Naive B cell (primary cell): ENCODE measurements at regions not wholly inside any gene's neighbourhood (a gene's known extent, or its start where the extent isn't known, plus 50 kb on each side); places are given as distances from the start of the nearest gene placed in this dataset.

Experiments
- ATAC-seq, 2 donors: fragments of 150-1000 bp; cut with Tn5 transposase; 2 replicates each; pipeline ENCODE4 v1.10.0; 2021; ENCODE audit warnings: low read depth in 2 of 2, mild to moderate bottlenecking in 2 of 2, moderate library complexity in 2 of 2
- DNase-seq: peaks from one replicate; pipeline ENCODE4 v3.0.0; 2022
- H3K27ac Mint-ChIP-seq, 6 donors: one replicate each; pipeline ENCODE4 v1.8.0; 2020 to 2022; ENCODE audit warnings: mild to moderate bottlenecking in 6 of 6, mixed read lengths in 6 of 6, moderate library complexity in 5 of 6, inconsistent platforms in 2 of 6
- H3K27me3 Mint-ChIP-seq, 3 donors: one replicate each; pipeline ENCODE4 v1.8.0; 2021 to 2022; ENCODE audit warnings: mixed read lengths in 3 of 3, mild to moderate bottlenecking in 1 of 3
- H3K36me3 Mint-ChIP-seq, 2 donors: one replicate each; pipeline ENCODE4 v1.8.0; 2020 to 2022; ENCODE audit warnings: mixed read lengths in 2 of 2, inconsistent platforms in 1 of 2, mild to moderate bottlenecking in 1 of 2
- H3K4me1 Mint-ChIP-seq, 3 donors: one replicate each; pipeline ENCODE4 v1.8.0; 2020 to 2022; ENCODE audit warnings: mixed read lengths in 3 of 3, inconsistent platforms in 1 of 3, mild to moderate bottlenecking in 1 of 3, moderate library complexity in 1 of 3
- H3K4me3 Mint-ChIP-seq, 8 donors: one replicate each; pipeline ENCODE4 v1.8.0; 2020 to 2022; ENCODE audit warnings: mild to moderate bottlenecking in 8 of 8, mixed read lengths in 8 of 8, moderate library complexity in 8 of 8, inconsistent platforms in 2 of 8
- H3K9me3 Mint-ChIP-seq, 7 donors: one replicate each; pipeline ENCODE4 v1.8.0; 2020 to 2022; ENCODE audit warnings: mixed read lengths in 7 of 7, mild to moderate bottlenecking in 5 of 7, inconsistent platforms in 2 of 7, moderate library complexity in 1 of 7

DNA sequence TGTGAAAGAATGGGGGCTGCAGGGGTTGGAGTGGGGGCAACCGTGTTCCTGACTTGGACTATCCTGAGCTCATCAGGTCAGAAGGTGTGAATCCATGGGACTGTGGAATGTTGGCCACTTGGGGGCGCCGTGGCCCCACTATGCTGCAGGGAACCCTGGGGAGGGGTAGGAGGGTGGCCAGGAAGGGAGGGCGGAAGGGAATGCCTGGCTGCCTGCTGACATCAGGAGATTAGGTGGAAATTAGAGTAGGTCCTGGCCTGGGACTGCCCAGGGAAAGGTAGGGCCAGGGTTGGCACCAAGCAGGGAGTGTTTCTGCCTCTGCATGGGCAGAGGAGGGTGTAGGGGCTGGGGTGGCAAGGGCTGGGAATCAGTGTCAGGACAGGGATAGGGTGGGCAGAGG, 65.8 kb upstream of the PRSS58 start:
- Mint-ChIP-seq H3K27ac (peak overlapping the region in 1 of 6 donors; percentile 10), H3K9me3 (peaks cover 0 to 2% (median 0%) of the 10 kb centered on the region in 7 donors), H3K4me3 (no peak overlapping the region), H3K4me1 (peaks cover 2 to 11% (median 6%) of the 10 kb centered on the region in 3 donors), H3K27me3 (peaks cover 9 to 18% (median 17%) of the 10 kb centered on the region in 3 donors), H3K36me3 (no peaks in the 10 kb centered on the region)
- DNase-seq (no peak), ATAC-seq (no peak)

- no peak for ATAC-seq
- H3K9me3 Mint-ChIP-seq = peaks cover 0 to 2% (median 0%) of the 10 kb centered on the region in 7 donors
- H3K27ac Mint-ChIP-seq = no peak overlapping the region
These were observed 63.5 kb upstream of the PRSS58 start for GRCh38 chr7:142321391-142321790.

GRCh38 chr7:142320883-142321282, 63.0 kb upstream of the PRSS58 start:
- no peak for ATAC-seq
- H3K4me3 Mint-ChIP-seq = no peak overlapping the region
- no peak for DNase-seq
- H3K4me1 Mint-ChIP-seq = peaks cover 0 to 5% (median 0%) of the 10 kb centered on the region in 3 donors
- peaks cover 0 to 2% (median 0%) of the 10 kb centered on the region in 7 donors for H3K9me3 Mint-ChIP-seq
- no peak overlapping the region for H3K27ac Mint-ChIP-seq
- H3K36me3 Mint-ChIP-seq = no peaks in the 10 kb centered on the region
- peaks cover 7 to 16% (median 9%) of the 10 kb centered on the region in 3 donors for H3K27me3 Mint-ChIP-seq

More at GRCh38 chr7:142321391-142321790, 63.5 kb upstream of the PRSS58 start:
- no peaks in the 10 kb centered on the region for H3K36me3 Mint-ChIP-seq
- no peak for DNase-seq
- H3K4me3 Mint-ChIP-seq = no peak overlapping the region
- H3K27me3 Mint-ChIP-seq = peaks cover 7 to 12% (median 9%) of the 10 kb centered on the region in 3 donors
- H3K4me1 Mint-ChIP-seq = peaks cover 0 to 5% (median 0%) of the 10 kb centered on the region in 3 donors

DNA sequence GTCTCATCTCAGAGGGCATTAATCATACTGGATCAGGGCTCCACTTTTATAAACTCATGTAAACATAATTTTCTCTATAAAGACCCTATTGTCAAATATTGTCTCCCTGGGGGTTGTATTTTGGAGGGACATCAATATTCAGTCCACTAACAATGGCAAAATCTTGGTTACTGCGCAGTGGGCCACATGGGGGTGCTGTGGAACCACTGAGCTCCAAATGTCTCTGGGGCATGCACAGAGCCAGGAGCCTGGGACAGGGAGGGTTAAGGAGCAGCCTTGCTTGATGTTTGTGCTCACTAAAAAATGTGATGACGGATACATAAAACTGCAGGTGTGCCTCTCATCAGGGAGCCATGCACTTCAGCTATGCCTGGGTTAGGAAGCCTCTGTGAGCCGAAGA, 62.1 kb upstream of the PRSS58 start:
- H3K4me3 Mint-ChIP-seq = no peak overlapping the region
- H3K27ac Mint-ChIP-seq = peak overlapping the region in 1 of 6 donors; percentile 82
- no peak for DNase-seq
- H3K9me3 Mint-ChIP-seq = peaks cover 0 to 2% (median 0%) of the 10 kb centered on the region in 7 donors
- H3K36me3 Mint-ChIP-seq = no peaks in the 10 kb centered on the region
- peaks cover 0 to 5% (median 0%) of the 10 kb centered on the region in 3 donors for H3K4me1 Mint-ChIP-seq
- H3K27me3 Mint-ChIP-seq = peaks cover 7 to 16% (median 9%) of the 10 kb centered on the region in 3 donors
- no peak for ATAC-seq

DNA sequence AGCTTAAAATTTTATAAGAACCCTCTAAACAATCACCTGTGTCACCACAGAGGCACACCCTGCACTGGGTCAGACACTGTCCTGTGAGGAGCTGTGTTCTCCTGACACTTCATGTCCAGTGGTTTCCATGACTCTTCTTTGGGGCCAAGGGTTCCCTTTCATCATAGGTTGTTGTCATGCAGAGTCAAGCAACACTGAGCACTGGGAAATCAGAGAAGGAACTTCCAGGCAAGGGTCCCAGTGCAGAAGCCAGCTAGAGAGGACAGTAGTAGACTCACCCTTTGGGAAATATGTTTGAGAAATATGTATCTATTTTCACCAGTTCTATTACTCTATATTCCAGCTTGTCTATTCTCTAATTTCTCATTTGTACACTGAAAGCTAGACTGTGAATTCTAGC, 56.4 kb upstream of the PRSS58 start:
- Mint-ChIP-seq H3K4me1 (peaks cover 5 to 15% (median 14%) of the 10 kb centered on the region in 3 donors), H3K4me3 (no peak overlapping the region), H3K27me3 (peaks cover 14 to 36% (median 19%) of the 10 kb centered on the region in 3 donors), H3K27ac (peak overlapping the region in 1 of 6 donors; percentile 36), H3K9me3 (no peaks in the 10 kb centered on the region), H3K36me3 (no peaks in the 10 kb centered on the region)
- ATAC-seq (no peak), DNase-seq (no peak)

DNA sequence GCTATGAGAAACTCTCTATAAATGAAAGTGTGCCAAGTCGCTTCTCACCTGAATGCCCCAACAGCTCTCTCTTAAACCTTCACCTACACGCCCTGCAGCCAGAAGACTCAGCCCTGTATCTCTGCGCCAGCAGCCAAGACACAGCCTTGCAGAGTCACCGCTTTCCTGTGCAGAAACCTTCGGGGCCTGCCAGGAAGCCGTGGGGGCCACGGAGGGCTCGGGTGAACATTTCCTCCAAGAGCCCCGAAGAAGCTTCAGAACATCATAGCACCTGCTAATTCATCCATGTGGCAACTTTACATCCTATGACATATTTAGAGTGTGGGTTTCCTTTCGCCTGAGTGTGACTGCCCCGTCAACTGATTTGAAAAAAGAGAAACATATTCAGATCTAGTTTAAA, 55.7 kb upstream of the PRSS58 start:
- DNase-seq (no peak), ATAC-seq (peak; percentile 41 to 52)
- Mint-ChIP-seq H3K27ac (peak overlapping the region in 1 of 6 donors; percentile 20), H3K4me1 (peaks cover 5 to 15% (median 14%) of the 10 kb centered on the region in 3 donors), H3K4me3 (peak overlapping the region in 5 of 8 donors; percentile 23 to 86 (median 42)), H3K9me3 (no peaks in the 10 kb centered on the region), H3K27me3 (peaks cover 14 to 36% (median 19%) of the 10 kb centered on the region in 3 donors), H3K36me3 (no peaks in the 10 kb centered on the region)

GRCh38 chr7:142311876-142312275, 54.0 kb upstream of the PRSS58 start:
- peak overlapping the region in 1 of 6 donors; percentile 51 for H3K27ac Mint-ChIP-seq
- no peaks in the 10 kb centered on the region for H3K36me3 Mint-ChIP-seq

DNA sequence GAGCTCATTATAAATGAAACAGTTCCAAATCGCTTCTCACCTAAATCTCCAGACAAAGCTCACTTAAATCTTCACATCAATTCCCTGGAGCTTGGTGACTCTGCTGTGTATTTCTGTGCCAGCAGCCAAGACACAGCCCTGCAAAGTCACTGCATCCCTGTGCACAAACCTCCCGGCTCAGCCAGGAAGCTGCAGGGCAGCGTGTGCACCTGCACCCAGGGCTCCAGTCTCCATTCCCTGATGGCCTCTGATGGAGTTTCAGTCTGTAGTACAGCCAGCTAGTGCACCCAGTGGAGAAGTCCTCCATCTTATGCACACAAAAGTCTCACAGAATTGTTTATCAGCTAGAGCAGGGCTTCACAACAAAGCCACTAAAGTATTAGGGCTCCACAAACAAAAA, 51.1 kb upstream of the PRSS58 start:
- DNase-seq (no peak), ATAC-seq (no peak)
- Mint-ChIP-seq H3K27ac (no peak overlapping the region), H3K4me3 (no peak overlapping the region), H3K36me3 (no peaks in the 10 kb centered on the region), H3K9me3 (no peaks in the 10 kb centered on the region), H3K27me3 (peaks cover 5 to 20% (median 19%) of the 10 kb centered on the region in 3 donors), H3K4me1 (peaks cover 5 to 14% (median 5%) of the 10 kb centered on the region in 3 donors)

More at GRCh38 chr7:142311876-142312275, 54.0 kb upstream of the PRSS58 start:
- DNase-seq (no peak), ATAC-seq (no peak)
- Mint-ChIP-seq H3K4me3 (no peak overlapping the region), H3K27me3 (peaks cover 14 to 31% (median 19%) of the 10 kb centered on the region in 3 donors), H3K4me1 (peaks cover 5 to 15% (median 14%) of the 10 kb centered on the region in 3 donors), H3K9me3 (no peaks in the 10 kb centered on the region)

GRCh38 chr7:142308326-142308725, 50.5 kb upstream of the PRSS58 start:
- no peak for DNase-seq
- ATAC-seq = no peak
- Mint-ChIP-seq H3K9me3 (no peaks in the 10 kb centered on the region), H3K36me3 (no peaks in the 10 kb centered on the region), H3K27ac (no peak overlapping the region), H3K4me3 (no peak overlapping the region), H3K4me1 (peaks cover 1 to 8% (median 2%) of the 10 kb centered on the region in 3 donors), H3K27me3 (peaks cover 5 to 17% (median 16%) of the 10 kb centered on the region in 3 donors)
